C4-2B (cell line): ENCODE measurements at regions not wholly inside any gene's neighbourhood (a gene's known extent, or its start where the extent isn't known, plus 50 kb on each side); places are given as distances from the start of the nearest gene placed in this dataset.

ENCODE experiments used
- ZFX ChIP-seq: fragments of 450-650 bp; IDR thresholded peaks from 2 replicates; pipeline ENCODE4 v1.6.1; 2017
- TF ChIP-seq, protein P1 (sequence below): fragments of 450-650 bp; conservative IDR thresholded peaks from 2 replicates; pipeline ENCODE4 v1.5.1; 2017; ENCODE audit warnings: mild to moderate bottlenecking

DNA sequence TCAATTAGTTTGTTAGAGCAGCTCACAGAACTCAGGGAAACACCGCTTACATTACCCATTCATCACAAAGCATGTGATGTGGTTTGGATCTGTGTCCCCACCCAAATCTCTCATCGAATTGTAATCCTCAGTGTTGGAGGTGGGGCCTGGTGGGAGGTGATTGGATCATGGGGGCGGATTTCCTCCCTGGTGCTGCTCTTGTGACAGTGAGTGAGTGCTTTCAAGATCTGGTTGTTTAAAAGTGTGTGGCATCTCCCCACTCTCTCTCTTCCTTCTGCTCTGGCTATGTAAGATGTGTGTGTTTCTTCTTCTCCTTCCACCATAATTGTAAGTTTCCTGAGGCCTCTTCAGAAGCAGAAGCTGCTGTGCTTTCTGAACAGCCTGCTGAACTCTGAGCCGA, 63.5 kb upstream of the AGPS start:
- TF ChIP-seq, protein P1, sequence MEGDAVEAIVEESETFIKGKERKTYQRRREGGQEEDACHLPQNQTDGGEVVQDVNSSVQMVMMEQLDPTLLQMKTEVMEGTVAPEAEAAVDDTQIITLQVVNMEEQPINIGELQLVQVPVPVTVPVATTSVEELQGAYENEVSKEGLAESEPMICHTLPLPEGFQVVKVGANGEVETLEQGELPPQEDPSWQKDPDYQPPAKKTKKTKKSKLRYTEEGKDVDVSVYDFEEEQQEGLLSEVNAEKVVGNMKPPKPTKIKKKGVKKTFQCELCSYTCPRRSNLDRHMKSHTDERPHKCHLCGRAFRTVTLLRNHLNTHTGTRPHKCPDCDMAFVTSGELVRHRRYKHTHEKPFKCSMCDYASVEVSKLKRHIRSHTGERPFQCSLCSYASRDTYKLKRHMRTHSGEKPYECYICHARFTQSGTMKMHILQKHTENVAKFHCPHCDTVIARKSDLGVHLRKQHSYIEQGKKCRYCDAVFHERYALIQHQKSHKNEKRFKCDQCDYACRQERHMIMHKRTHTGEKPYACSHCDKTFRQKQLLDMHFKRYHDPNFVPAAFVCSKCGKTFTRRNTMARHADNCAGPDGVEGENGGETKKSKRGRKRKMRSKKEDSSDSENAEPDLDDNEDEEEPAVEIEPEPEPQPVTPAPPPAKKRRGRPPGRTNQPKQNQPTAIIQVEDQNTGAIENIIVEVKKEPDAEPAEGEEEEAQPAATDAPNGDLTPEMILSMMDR, result no peak
- TF ChIP-seq ZFX, result no peak
